ENCODE measurements at regions not wholly inside any gene's neighbourhood (a gene's known extent, or its start where the extent isn't known, plus 50 kb on each side); places are given as distances from the start of the nearest gene placed in this dataset.

DNA sequence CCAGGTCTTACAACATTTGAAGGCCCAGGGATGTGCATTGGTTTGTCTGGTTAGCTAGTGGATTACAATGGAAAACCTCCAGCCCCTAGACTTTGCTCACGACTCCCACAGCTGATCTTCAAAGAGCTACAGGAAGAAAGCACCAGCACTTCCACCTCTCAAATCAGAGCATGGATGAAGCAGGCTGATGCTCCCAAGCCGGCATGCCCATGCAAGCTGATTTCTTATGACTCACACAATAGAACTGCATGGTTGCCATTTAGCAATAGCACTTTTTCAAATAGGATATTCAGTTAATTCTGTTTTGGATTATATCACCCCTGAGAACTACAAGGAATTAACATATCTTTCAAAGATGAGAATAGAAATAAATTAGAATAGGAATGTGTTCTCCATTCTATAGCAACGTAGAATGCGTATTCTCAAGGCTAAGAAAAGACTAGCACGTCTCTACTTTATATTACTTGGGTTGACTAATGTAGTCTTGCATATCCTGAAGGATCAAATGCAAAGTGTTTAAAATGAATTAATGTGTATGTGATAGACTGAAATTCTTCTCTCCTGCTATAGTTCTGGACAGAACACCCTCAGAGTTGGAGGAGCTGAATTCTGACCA lies 292.4 kb downstream of the TRIB2 start:
- WGBS, 2 donors, result 76 to 83% methylated on average over 5 of the region's 5 CpGs
- Histone ChIP-seq H3K4me1 (peaks cover 0 to 4% (median 0%) of the 10 kb centered on the region in 3 donors), H3K27me3 (no peaks in the 10 kb centered on the region), H3K4me3 (no peak overlapping the region), H3K27ac (no peak overlapping the region), H3K9me3 (no peaks in the 10 kb centered on the region), H3K36me3 (no peaks in the 10 kb centered on the region)
- no peak for TF ChIP-seq CTCF (IDR thresholded peaks at IDR 0.05)
- FAIRE-seq (no peak), ATAC-seq (no peak), DNase-seq (no peak)
- intact Hi-C loops (cut with DNase I), result loop anchor here in 2 of 3 donors (10.0 kb wide), 2 partner anchors 1144 to 1184 kb away; no protein-coding TSS in a partner anchor

DNA sequence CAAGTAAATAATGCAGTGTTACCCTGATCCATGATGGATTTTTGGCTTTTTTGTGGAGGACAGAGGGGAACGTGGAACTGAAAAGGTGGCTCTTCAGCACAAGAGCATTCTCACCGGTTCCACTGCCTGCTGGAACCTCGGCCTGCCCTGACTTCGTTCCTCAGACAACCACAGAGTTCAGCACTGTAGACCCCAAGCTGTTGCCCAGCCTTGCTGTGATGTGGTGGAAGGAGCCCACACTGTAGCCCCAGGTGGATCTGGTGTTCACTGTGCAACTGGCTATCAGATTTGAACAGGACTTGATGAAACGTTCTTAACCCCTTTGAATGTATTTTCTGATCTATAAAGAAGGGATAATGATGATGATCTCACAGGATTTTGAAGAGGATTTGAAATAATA lies 293.5 kb downstream of the TRIB2 start:
- Histone ChIP-seq H3K27me3 (no peaks in the 10 kb centered on the region), H3K36me3 (no peaks in the 10 kb centered on the region), H3K9me3 (no peaks in the 10 kb centered on the region), H3K4me1 (peaks cover 0 to 4% (median 0%) of the 10 kb centered on the region in 3 donors), H3K27ac (no peak overlapping the region), H3K4me3 (no peak overlapping the region)
- ATAC-seq (no peak), DNase-seq (no peak), FAIRE-seq (no peak)
- WGBS, 2 donors, result 66 to 74% methylated on average over 5 of the region's 5 CpGs
- no peak for TF ChIP-seq CTCF (IDR thresholded peaks at IDR 0.05)
- intact Hi-C loops (cut with DNase I), result no loop called here

GRCh38 chr2:13014783-13015182 lies 298.0 kb downstream of the TRIB2 start:
- TF ChIP-seq CTCF (IDR thresholded peaks at IDR 0.05), result no peak
- WGBS, 2 donors, result 97% methylated on average over 3 of the region's 3 CpGs
- ATAC-seq, result no peak
- Histone ChIP-seq H3K36me3 (no peaks in the 10 kb centered on the region), H3K27me3 (no peaks in the 10 kb centered on the region), H3K4me3 (no peak overlapping the region), H3K4me1 (no peaks in the 10 kb centered on the region), H3K27ac (no peak overlapping the region), H3K9me3 (no peaks in the 10 kb centered on the region)
- no peak for DNase-seq
- no peak for FAIRE-seq
- intact Hi-C loops (cut with DNase I), result no loop called here

DNA sequence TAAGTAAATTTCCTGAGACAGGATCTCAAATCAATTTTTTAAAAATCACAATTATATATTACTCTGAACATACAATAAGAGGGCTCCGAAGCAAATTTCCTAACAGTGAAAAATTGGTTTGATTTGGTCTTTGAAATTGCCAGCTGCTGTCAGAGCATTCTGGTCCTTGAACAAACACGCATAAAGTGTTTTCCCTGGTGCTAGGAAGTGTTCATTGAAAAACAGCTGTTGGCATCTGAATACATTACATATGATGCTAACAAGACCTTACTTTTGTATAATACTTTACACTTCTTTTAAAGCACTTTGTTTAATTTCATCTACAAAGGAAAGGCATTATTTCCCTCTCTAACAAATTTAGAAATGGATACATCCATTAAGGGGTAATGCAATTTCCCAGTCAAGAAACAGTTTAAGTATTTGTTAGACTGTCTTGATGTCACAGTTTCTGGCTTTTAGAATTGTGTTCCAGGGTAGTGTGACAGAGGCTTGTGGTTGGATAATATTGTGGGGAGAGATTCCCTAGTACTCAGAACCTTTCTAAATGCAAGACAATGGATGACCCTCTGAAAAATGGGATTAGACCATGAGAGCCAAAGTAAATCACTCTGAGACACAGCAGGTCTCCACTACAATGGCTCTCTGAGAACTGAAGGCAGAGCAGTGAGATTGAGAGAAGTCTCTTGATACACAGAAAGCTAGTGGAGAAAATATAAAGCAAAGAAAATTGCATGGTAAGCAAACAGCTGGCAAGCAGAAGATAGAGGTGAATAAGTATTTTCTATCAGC lies 299.0 kb downstream of the TRIB2 start:
- H3K4me3 ChIP-seq, result no peak overlapping the region
- H3K36me3 ChIP-seq, result no peaks in the 10 kb centered on the region
- no peak for DNase-seq
- no peaks in the 10 kb centered on the region for H3K9me3 ChIP-seq
- no peaks in the 10 kb centered on the region for H3K27me3 ChIP-seq
- no peaks in the 10 kb centered on the region for H3K4me1 ChIP-seq
- TF ChIP-seq CTCF (IDR thresholded peaks at IDR 0.05), result no peak
- intact Hi-C loops (cut with DNase I), result no loop called here
- no peak for ATAC-seq
- WGBS, 2 donors, result 71 to 78% methylated on average over 2 of the region's 2 CpGs
- FAIRE-seq, result no peak
- no peak overlapping the region for H3K27ac ChIP-seq

DNA sequence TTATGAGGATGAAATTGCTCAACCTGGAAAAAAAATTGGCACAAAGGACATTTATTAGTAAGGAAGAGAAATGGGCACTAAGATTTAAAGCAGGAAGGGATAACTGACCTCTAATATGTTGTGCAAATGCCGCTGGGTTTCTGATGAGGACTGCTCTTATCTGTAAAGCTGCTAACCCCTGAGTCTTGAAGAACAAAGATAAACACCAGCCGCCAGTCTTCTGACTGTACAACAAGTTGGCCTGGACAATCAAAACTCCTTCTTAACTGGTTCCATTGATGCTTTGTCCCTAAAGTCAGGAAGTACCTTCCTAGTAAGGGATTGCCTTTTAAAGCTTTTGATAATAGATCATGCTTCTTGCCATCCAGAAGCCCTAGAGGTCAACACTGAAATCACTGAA lies 301.8 kb downstream of the TRIB2 start:
- no peak for ATAC-seq
- no peaks in the 10 kb centered on the region for H3K4me1 ChIP-seq
- no peak for FAIRE-seq
- H3K27me3 ChIP-seq, result no peaks in the 10 kb centered on the region
- H3K4me3 ChIP-seq, result no peak overlapping the region
- intact Hi-C loops (cut with DNase I), result no loop called here
- H3K27ac ChIP-seq, result no peak overlapping the region
- DNase-seq, result no peak
- TF ChIP-seq CTCF (IDR thresholded peaks at IDR 0.05), result no peak
- 47 to 60% methylated on average over 2 of the region's 2 CpGs for WGBS, 2 donors
- H3K9me3 ChIP-seq, result no peaks in the 10 kb centered on the region
- H3K36me3 ChIP-seq, result no peaks in the 10 kb centered on the region

All from pancreas (tissue), 10 donors.